K562 (cell line): ENCODE measurements at regions not wholly inside any gene's neighbourhood (a gene's known extent, or its start where the extent isn't known, plus 50 kb on each side); places are given as distances from the start of the nearest gene placed in this dataset.

Experiments used
- ATAC-seq: fragments of 200-7000 bp; cut with Tn5 transposase; 3 replicates; pipeline ENCODE4 v1.9.1; 2020; ENCODE audit warnings: moderate library complexity
- BruUV-seq: library from RNA; stranded (reverse); fragments of 400-500 nt; replicated peaks from 2 replicates; lab custom pipeline; 2021; lab: Mats Ljungman, UMichigan
- CTCF ChIA-PET: fragments of 300-600 bp; formaldehyde crosslinking; extraction: SDS; loops from one replicate; lab custom pipeline; 2021; ENCODE audit warnings: low intra/inter-chr PET ratio; lab: Yijun Ruan, JAX
- POLR2A ChIA-PET: fragments of 300-600, 350-650 bp; sonication (Branson Sonifier 250); formaldehyde crosslinking; extraction: SDS; loops from one replicate; lab custom pipeline; 2021; ENCODE audit warnings: antibody characterized with exemption, inconsistent platforms; lab: Yijun Ruan, JAX
- DNase-seq, 4 experiments: peaks; one replicate each; pipeline versions ENCODE4 v3.0.0 to v3.0.0-alpha.2; 2011 to 2018; ENCODE audit warnings: low spot score in 3 of 4, mixed read lengths in 3 of 4; ENCODE audit errors: extremely low read depth in 1 of 4
- FAIRE-seq: peaks from 2 replicates; lab custom pipeline; 2011; peaks lifted over from hg19 to GRCh38; lab: Jason Lieb, UNC
- H2AFZ ChIP-seq: 2 replicates; pipeline ENCODE4 v1.6.0; 2011; ENCODE audit warnings: low read depth, low read length, control low read depth, inconsistent platforms
- H3K27ac ChIP-seq: fragments of 200-600 bp; 3 replicates; pipeline ENCODE4 v1.8.0; 2011; ENCODE audit warnings: low read depth, mild to moderate bottlenecking, control low read depth, inconsistent platforms, low read length, moderate library complexity, mixed read lengths; ENCODE audit errors: extremely low read depth
- H3K27me3 ChIP-seq, 2 experiments: fragments of 300-600 bp in 1 of 2; 2 replicates in 1 of 2; 3 replicates in 1 of 2; pipeline versions ENCODE4 v1.6.0 to v1.8.0; 2011; ENCODE audit warnings: inconsistent platforms in 2 of 2, low read length in 2 of 2, mild to moderate bottlenecking in 1 of 2, mixed read lengths in 1 of 2, moderate library complexity in 1 of 2; ENCODE audit not compliant: control insufficient read depth in 2 of 2, insufficient read depth in 2 of 2
- H3K36me3 ChIP-seq: fragments of 300-600 bp; 3 replicates; pipeline ENCODE4 v1.8.0; 2011; ENCODE audit warnings: mild to moderate bottlenecking, low read length, inconsistent platforms; ENCODE audit not compliant: control insufficient read depth, insufficient read depth
- H3K4me1 ChIP-seq, 2 experiments: fragments of 200-600 bp in 1 of 2; replicated peaks in 1 of 2; 2 replicates in 1 of 2; 3 replicates in 1 of 2; pipeline versions ENCODE4 v1.5.1 to v1.8.0; 2011; ENCODE audit warnings: inconsistent platforms in 2 of 2, low read length in 2 of 2, mild to moderate bottlenecking in 1 of 2, mixed read lengths in 1 of 2, moderate library complexity in 1 of 2; ENCODE audit not compliant: control insufficient read depth in 2 of 2, insufficient read depth in 2 of 2
- H3K4me2 ChIP-seq: 2 replicates; pipeline ENCODE4 v1.6.1; 2011; ENCODE audit warnings: low read length, control low read depth, inconsistent platforms, mixed read lengths; ENCODE audit not compliant: insufficient read depth
- H3K4me3 ChIP-seq: fragments of 200-600 bp; sonication (generic), shearing (Covaris generic); 2 replicates; pipeline ENCODE4 v1.5.1; 2016; ENCODE audit warnings: control low read depth, inconsistent platforms
- H3K79me2 ChIP-seq: fragments of 200-600 bp; 3 replicates; pipeline ENCODE4 v1.8.0; 2011; ENCODE audit warnings: low read length, inconsistent platforms; ENCODE audit not compliant: control insufficient read depth, insufficient read depth
- H3K9ac ChIP-seq, 2 experiments: 2 replicates each; pipeline versions ENCODE4 v1.6.0 to v1.6.1; 2011; ENCODE audit warnings: low read depth in 2 of 2, low read length in 2 of 2, control low read depth in 1 of 2, inconsistent platforms in 1 of 2, mild to moderate bottlenecking in 1 of 2, mixed read lengths in 1 of 2; ENCODE audit not compliant: insufficient read depth in 1 of 2
- H3K9me1 ChIP-seq: one replicate; pipeline ENCODE4 v1.6.0; 2011; ENCODE audit warnings: inconsistent platforms, mild to moderate bottlenecking, low read length, moderate library complexity; ENCODE audit not compliant: control insufficient read depth, insufficient read depth
- H3K9me3 ChIP-seq: replicated peaks from 2 replicates; pipeline ENCODE4 v1.5.1; 2011; ENCODE audit warnings: low read depth, low read length, inconsistent platforms; ENCODE audit not compliant: control insufficient read depth, insufficient read depth
- H4K20me1 ChIP-seq: replicated peaks from 2 replicates; pipeline ENCODE4 v1.6.1; 2011; ENCODE audit warnings: low read length, inconsistent platforms, mixed read lengths; ENCODE audit not compliant: control insufficient read depth, insufficient read depth
- ETV6 ChIP-seq, 3 experiments: fragments of 150-350 bp in 1 of 3; sonication (generic) in 1 of 3; formaldehyde crosslinking in 1 of 3; IDR thresholded peaks; 2 replicates each; pipeline versions ENCODE4 v1.6.1 to v1.8.0; 2014 to 2022; ENCODE audit warnings: borderline replicate concordance in 2 of 3, low read depth in 2 of 3, antibody characterized with exemption in 1 of 3, low read length in 1 of 3, mild to moderate bottlenecking in 1 of 3, missing genetic modification reagents in 1 of 3
- GATA2 ChIP-seq: sonication (generic); formaldehyde crosslinking; IDR thresholded peaks from 2 replicates; pipeline ENCODE4 v1.4.0; 2020; ENCODE audit warnings: mild to moderate bottlenecking, missing genetic modification reagents
- MCM3 ChIP-seq: fragments of 450-650 bp; IDR thresholded peaks from 2 replicates; pipeline ENCODE4 v1.6.1; 2016
- POLR2AphosphoS5 ChIP-seq: IDR thresholded peaks from 2 replicates; pipeline ENCODE4 v1.6.1; 2011; ENCODE audit warnings: mild to moderate bottlenecking, low read depth, low read length, moderate library complexity; ENCODE audit not compliant: control insufficient read depth, insufficient read depth
- RAD21 ChIP-seq, 2 experiments: fragments of 250-450 bp in 1 of 2; fragments of 450-650 bp in 1 of 2; sonication (Bioruptor Pico) in 1 of 2; formaldehyde crosslinking in 1 of 2; IDR thresholded peaks in 1 of 2; conservative IDR thresholded peaks in 1 of 2; 2 replicates each; pipeline versions ENCODE4 v1.4.0 to v1.8.0; 2020 to 2022; ENCODE audit warnings: mild to moderate bottlenecking in 2 of 2, moderate library complexity in 1 of 2
- TAL1 ChIP-seq: fragments of 450-650 bp; IDR thresholded peaks from 2 replicates; pipeline ENCODE4 v1.6.1; 2016; ENCODE audit warnings: mild to moderate bottlenecking
- ZNF77 ChIP-seq: fragments of 250-450 bp; sonication (Bioruptor Pico); IDR thresholded peaks from 2 replicates; pipeline ENCODE4 v1.5.0; 2020
- WGBS: fragments of 100-300 bp; shearing (Covaris generic); methylation state at CpG from one replicate; pipeline ENCODE4 v1.1.6; 2016; ENCODE audit warnings: low coverage, mixed read lengths; ENCODE audit not compliant: insufficient coverage; ENCODE audit errors: missing lambda C conversion rate; 5-methylcytosine and 5-hydroxymethylcytosine counted together
- in situ Hi-C: fragments of 300-500 bp; cut with MboI; formaldehyde crosslinking; loops from 4 replicates; pipeline ENCODE4 v1.15.0; 2018; ENCODE audit warnings: inconsistent platforms, mixed read lengths
- intact Hi-C: fragments of 100-400 bp; cut with micrococcal nuclease; formaldehyde crosslinking; loops from 2 replicates; pipeline ENCODE4 v1.14.2; 2022
- TF ChIP-seq, protein P1 (sequence below), 3 experiments: IDR thresholded peaks in 2 of 3; conservative IDR thresholded peaks in 1 of 3; 2 replicates each; pipeline ENCODE4 v1.5.1; 2011 to 2012; ENCODE audit warnings: low read length in 3 of 3, mild to moderate bottlenecking in 3 of 3, control low read depth in 2 of 3, improper control_type of control experiment in 1 of 3, inconsistent platforms in 1 of 3, low read depth in 1 of 3, mixed read lengths in 1 of 3, moderate library complexity in 1 of 3; ENCODE audit not compliant: insufficient read depth in 2 of 3
- TF ChIP-seq, protein P2 (sequence below): IDR thresholded peaks from 3 replicates; pipeline ENCODE4 v1.6.1; 2011; ENCODE audit warnings: borderline replicate concordance, mild to moderate bottlenecking; ENCODE audit not compliant: insufficient read length, insufficient read depth
- TF ChIP-seq, protein P3 (sequence below): fragments of 450-650 bp; conservative IDR thresholded peaks from 2 replicates; pipeline ENCODE4 v1.6.1; 2016; ENCODE audit warnings: missing genetic modification characterization, low read depth, mild to moderate bottlenecking, missing compliant biosample characterization, moderate library complexity

DNA sequence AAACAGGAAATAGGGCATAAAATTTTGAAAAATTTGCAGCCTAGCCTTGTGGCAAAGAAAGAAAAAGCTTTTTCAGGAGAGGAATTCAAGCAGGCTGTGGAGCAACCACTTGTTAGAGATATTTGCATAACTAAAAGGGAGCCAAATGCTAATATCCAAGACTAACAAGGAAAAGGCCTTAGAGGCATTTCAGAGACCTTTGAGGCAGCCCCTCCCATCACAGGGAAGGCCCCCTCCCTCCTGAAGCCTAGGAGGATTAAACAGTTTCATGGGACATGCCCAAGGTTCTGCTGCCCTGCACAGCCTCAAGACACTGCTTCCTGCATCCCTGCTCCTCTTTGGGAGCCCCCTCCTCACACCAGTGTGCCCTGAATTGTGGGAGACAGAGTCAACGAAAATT is 275.4 kb upstream of the SFRP2 start:
- Histone ChIP-seq H3K4me3 (no peak overlapping the region), H3K9me1 (no peaks in the 10 kb centered on the region), H3K4me2 (no peak overlapping the region), H3K9ac (no peak overlapping the region), H3K9me3 (no peaks in the 10 kb centered on the region), H2AFZ (no peak overlapping the region), H3K27ac (no peak overlapping the region), H4K20me1 (no peaks in the 10 kb centered on the region), H3K79me2 (no peaks in the 10 kb centered on the region), H3K4me1 (no peaks in the 10 kb centered on the region), H3K36me3 (no peaks in the 10 kb centered on the region), H3K27me3 (no peaks in the 10 kb centered on the region)
- TF ChIP-seq TAL1 (no peak), GATA2 (CRISPR knock-in tag) (no peak)
- DNase-seq (no peak), ATAC-seq (no peak), FAIRE-seq (no peak)
- in situ Hi-C loops (no loop called here), intact Hi-C loops (no loop called here)
- WGBS = 0% methylated on average over 1 of the region's 1 CpG
- ChIA-PET POLR2A (interaction anchor here (0.6 kb wide), 1 partner anchor 72 kb away, joined by 3 read pairs; no protein-coding TSS in a partner anchor), CTCF (no interaction called here)
- BruUV-seq = no TSS peak

DNA sequence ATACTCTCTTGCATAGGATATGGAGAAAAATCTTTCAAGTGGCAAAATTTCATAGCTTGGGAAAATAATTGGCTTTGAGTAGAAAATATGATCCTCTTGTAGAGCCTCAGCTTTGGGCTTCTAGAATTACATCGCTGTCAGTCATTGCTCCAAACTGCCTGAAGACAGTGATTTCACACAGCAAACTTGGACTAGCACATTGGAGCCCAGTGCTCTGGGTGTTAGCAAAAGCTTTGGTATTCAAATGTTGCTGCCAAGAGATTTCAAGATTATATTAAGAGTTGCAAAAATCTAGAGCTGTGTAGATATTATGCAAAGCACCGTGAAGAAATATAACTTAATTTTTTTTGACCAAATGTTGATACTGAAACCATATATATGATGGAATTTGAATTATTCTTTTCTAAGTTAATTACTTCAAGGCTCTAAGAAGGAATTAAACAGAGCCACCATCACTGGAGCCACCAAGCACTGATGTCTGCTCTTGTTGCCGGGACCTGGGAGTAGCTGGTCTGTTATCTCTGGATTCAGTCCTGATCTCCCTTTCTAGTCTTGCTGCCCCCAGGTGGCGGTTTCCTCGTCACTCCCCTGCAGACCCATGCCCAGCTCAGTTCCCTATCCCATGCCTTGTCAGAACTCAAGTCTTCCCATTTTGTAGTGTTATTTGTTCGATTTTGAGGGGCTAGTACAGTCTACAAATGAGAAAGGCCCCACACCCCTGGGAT is 260.7 kb upstream of the SFRP2 start:
- intact Hi-C loops = no loop called here
- CTCF ChIA-PET = no interaction called here
- no peak overlapping the region for H3K4me3 ChIP-seq
- TF ChIP-seq, protein P1, sequence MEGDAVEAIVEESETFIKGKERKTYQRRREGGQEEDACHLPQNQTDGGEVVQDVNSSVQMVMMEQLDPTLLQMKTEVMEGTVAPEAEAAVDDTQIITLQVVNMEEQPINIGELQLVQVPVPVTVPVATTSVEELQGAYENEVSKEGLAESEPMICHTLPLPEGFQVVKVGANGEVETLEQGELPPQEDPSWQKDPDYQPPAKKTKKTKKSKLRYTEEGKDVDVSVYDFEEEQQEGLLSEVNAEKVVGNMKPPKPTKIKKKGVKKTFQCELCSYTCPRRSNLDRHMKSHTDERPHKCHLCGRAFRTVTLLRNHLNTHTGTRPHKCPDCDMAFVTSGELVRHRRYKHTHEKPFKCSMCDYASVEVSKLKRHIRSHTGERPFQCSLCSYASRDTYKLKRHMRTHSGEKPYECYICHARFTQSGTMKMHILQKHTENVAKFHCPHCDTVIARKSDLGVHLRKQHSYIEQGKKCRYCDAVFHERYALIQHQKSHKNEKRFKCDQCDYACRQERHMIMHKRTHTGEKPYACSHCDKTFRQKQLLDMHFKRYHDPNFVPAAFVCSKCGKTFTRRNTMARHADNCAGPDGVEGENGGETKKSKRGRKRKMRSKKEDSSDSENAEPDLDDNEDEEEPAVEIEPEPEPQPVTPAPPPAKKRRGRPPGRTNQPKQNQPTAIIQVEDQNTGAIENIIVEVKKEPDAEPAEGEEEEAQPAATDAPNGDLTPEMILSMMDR (IDR thresholded peaks at IDR 0.05 in 2 of 3, conservative IDR thresholded peaks at IDR 0.05 in 1 of 3; ENCODE audit: insufficient read depth in 2 of 3, low read depth in 1 of 3, low read length in 3 of 3) = peak; percentile 25 to 38 (median 29); a peak in 1 of 6 replicates
- 0 out of 4 replicates have a peak, but pooled peaks of 1 of the 2 experiments have one; percentile 8 for TF ChIP-seq RAD21 (CRISPR knock-in tag; conservative IDR thresholded peaks at IDR 0.05 in 1 of 2, IDR thresholded peaks at IDR 0.05 in 1 of 2)
- no peak for TF ChIP-seq MCM3
- TF ChIP-seq, protein P2, sequence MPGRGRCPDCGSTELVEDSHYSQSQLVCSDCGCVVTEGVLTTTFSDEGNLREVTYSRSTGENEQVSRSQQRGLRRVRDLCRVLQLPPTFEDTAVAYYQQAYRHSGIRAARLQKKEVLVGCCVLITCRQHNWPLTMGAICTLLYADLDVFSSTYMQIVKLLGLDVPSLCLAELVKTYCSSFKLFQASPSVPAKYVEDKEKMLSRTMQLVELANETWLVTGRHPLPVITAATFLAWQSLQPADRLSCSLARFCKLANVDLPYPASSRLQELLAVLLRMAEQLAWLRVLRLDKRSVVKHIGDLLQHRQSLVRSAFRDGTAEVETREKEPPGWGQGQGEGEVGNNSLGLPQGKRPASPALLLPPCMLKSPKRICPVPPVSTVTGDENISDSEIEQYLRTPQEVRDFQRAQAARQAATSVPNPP = no peak
- TF ChIP-seq POLR2AphosphoS5 = no peak
- TF ChIP-seq, protein P3, sequence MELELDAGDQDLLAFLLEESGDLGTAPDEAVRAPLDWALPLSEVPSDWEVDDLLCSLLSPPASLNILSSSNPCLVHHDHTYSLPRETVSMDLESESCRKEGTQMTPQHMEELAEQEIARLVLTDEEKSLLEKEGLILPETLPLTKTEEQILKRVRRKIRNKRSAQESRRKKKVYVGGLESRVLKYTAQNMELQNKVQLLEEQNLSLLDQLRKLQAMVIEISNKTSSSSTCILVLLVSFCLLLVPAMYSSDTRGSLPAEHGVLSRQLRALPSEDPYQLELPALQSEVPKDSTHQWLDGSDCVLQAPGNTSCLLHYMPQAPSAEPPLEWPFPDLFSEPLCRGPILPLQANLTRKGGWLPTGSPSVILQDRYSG (tag) = no peak
- no peak for TF ChIP-seq ETV6 (IDR thresholded peaks at IDR 0.05; ENCODE audit: borderline replicate concordance in 1 of 2, low read depth in 2 of 2, low read length in 1 of 2)
- no peak for TF ChIP-seq ETV6 (CRISPR knock-in tag; IDR thresholded peaks at IDR 0.05; ENCODE audit: borderline replicate concordance)
- TF ChIP-seq ZNF77 (CRISPR knock-in tag) = no peak

More for the DNA sequence above, 260.7 kb upstream of the SFRP2 start:
- FAIRE-seq (peak; percentile 67), DNase-seq (peak; percentile 14 to 48 (median 22)), ATAC-seq (peak; percentile 87)
- Histone ChIP-seq H4K20me1 (no peaks in the 10 kb centered on the region), H3K9ac (no peak overlapping the region), H3K79me2 (no peaks in the 10 kb centered on the region), H3K9me3 (no peaks in the 10 kb centered on the region), H2AFZ (no peak overlapping the region), H3K27me3 (no peaks in the 10 kb centered on the region), H3K4me2 (no peak overlapping the region), H3K4me1 (no peaks in the 10 kb centered on the region), H3K36me3 (no peaks in the 10 kb centered on the region), H3K9me1 (no peaks in the 10 kb centered on the region), H3K27ac (no peak overlapping the region)
- in situ Hi-C loops = no loop called here
- WGBS = 2% methylated on average over 6 of the region's 6 CpGs
- BruUV-seq = no TSS peak
- POLR2A ChIA-PET = no interaction called here
